CD14-positive monocyte (primary cell): ENCODE measurements at regions not wholly inside any gene's neighbourhood (a gene's known extent, or its start where the extent isn't known, plus 50 kb on each side); places are given as distances from the start of the nearest gene placed in this dataset.

ENCODE experiments used
- DNase-seq, 3 donors: peaks; one replicate each; pipeline ENCODE4 v3.0.0-alpha.2; 2011 to 2022
- H2AFZ ChIP-seq: 2 replicates; pipeline ENCODE4 v1.6.0; 2012; ENCODE audit warnings: mild to moderate bottlenecking, low read depth, low read length, inconsistent platforms; ENCODE audit not compliant: insufficient read depth, poor library complexity, severe bottlenecking
- H3K27ac ChIP-seq, 2 donors: 1 replicate in 1 of 2; 2 replicates in 1 of 2; pipeline ENCODE4 v1.5.1; 2012 to 2013; ENCODE audit warnings: low read length in 2 of 2, control low read depth in 1 of 2, inconsistent platforms in 1 of 2, low read depth in 1 of 2, mild to moderate bottlenecking in 1 of 2
- H3K27me3 ChIP-seq, 2 donors: one replicate each; pipeline versions ENCODE4 v1.6.0 to v1.6.1; 2011 to 2013; ENCODE audit warnings: low read length in 2 of 2; ENCODE audit not compliant: control insufficient read depth in 2 of 2, insufficient read depth in 2 of 2
- H3K36me3 ChIP-seq, 2 donors: replicated peaks in 1 of 2; 1 replicate in 1 of 2; 2 replicates in 1 of 2; pipeline versions ENCODE4 v1.5.1 to v1.6.1; 2012 to 2013; ENCODE audit warnings: low read length in 2 of 2, control low read depth in 1 of 2, inconsistent platforms in 1 of 2, mild to moderate bottlenecking in 1 of 2; ENCODE audit not compliant: insufficient read depth in 2 of 2, control insufficient read depth in 1 of 2
- H3K4me1 ChIP-seq, 2 donors: 1 replicate in 1 of 2; 2 replicates in 1 of 2; pipeline versions ENCODE4 v1.5.1 to v1.6.1; 2012 to 2013; ENCODE audit warnings: low read length in 2 of 2, control low read depth in 1 of 2, inconsistent platforms in 1 of 2, mild to moderate bottlenecking in 1 of 2, moderate library complexity in 1 of 2; ENCODE audit not compliant: insufficient read depth in 2 of 2, control insufficient read depth in 1 of 2
- H3K4me2 ChIP-seq: replicated peaks from 2 replicates; pipeline ENCODE3; 2012; ENCODE audit warnings: low read length, moderate library complexity, mild to moderate bottlenecking; ENCODE audit not compliant: poor library complexity, severe bottlenecking; ENCODE audit errors: extremely low read depth
- H3K4me3 ChIP-seq, 3 experiments: fragments of 200-600 bp in 1 of 3; sonication (generic) in 1 of 3; replicated peaks in 1 of 3; 1 replicate in 2 of 3; 2 replicates in 1 of 3; pipeline ENCODE4 v1.5.1; 2011 to 2013; ENCODE audit warnings: low read length in 3 of 3, mild to moderate bottlenecking in 3 of 3, control low read depth in 2 of 3, low read depth in 2 of 3, inconsistent platforms in 1 of 3, moderate library complexity in 1 of 3
- H3K79me2 ChIP-seq: 2 replicates; pipeline ENCODE4 v1.6.0; 2012; ENCODE audit warnings: mild to moderate bottlenecking, control low read depth, inconsistent platforms, low read length, moderate library complexity; ENCODE audit not compliant: insufficient read depth
- H3K9ac ChIP-seq: 2 replicates; pipeline ENCODE4 v1.6.0; 2017; ENCODE audit warnings: low read length, mild to moderate bottlenecking; ENCODE audit not compliant: insufficient read depth, poor library complexity, severe bottlenecking
- H3K9me3 ChIP-seq, 2 donors: replicated peaks in 1 of 2; 1 replicate in 1 of 2; 2 replicates in 1 of 2; pipeline versions ENCODE4 v1.5.1 to v1.6.1; 2012 to 2013; ENCODE audit warnings: low read length in 2 of 2, control low read depth in 1 of 2; ENCODE audit not compliant: control insufficient read depth in 1 of 2, insufficient read depth in 1 of 2
- H4K20me1 ChIP-seq: 2 replicates; pipeline ENCODE4 v1.6.0; 2012; ENCODE audit warnings: mild to moderate bottlenecking, low read length, control low read depth, moderate library complexity; ENCODE audit not compliant: insufficient read depth
- H3K27ac Mint-ChIP-seq, 7 donors: one replicate each; pipeline ENCODE4 v1.8.0; 2020; ENCODE audit warnings: mild to moderate bottlenecking in 7 of 7, mixed read lengths in 7 of 7, moderate library complexity in 6 of 7, inconsistent platforms in 2 of 7
- H3K27me3 Mint-ChIP-seq, 3 donors: one replicate each; pipeline ENCODE4 v1.8.0; 2021 to 2022; ENCODE audit warnings: low read depth in 3 of 3, mild to moderate bottlenecking in 3 of 3, mixed read lengths in 3 of 3, moderate library complexity in 3 of 3, inconsistent platforms in 1 of 3
- H3K36me3 Mint-ChIP-seq, 2 donors: one replicate each; pipeline ENCODE4 v1.8.0; 2020; ENCODE audit warnings: mixed read lengths in 2 of 2, inconsistent platforms in 1 of 2, mild to moderate bottlenecking in 1 of 2
- H3K4me1 Mint-ChIP-seq: one replicate; pipeline ENCODE4 v1.8.0; 2020; ENCODE audit warnings: mild to moderate bottlenecking, mixed read lengths
- H3K4me3 Mint-ChIP-seq, 2 donors: one replicate each; pipeline ENCODE4 v1.8.0; 2020; ENCODE audit warnings: mild to moderate bottlenecking in 2 of 2, mixed read lengths in 2 of 2, moderate library complexity in 1 of 2
- H3K9me3 Mint-ChIP-seq, 7 donors: one replicate each; pipeline ENCODE4 v1.8.0; 2020 to 2022; ENCODE audit warnings: mixed read lengths in 7 of 7, mild to moderate bottlenecking in 6 of 7, moderate library complexity in 6 of 7, inconsistent platforms in 2 of 7
- WGBS: methylation state at CpG from one replicate; pipeline ENCODE4 v1.1.5; 2013; ENCODE audit warnings: missing lambda C conversion rate; ENCODE audit not compliant: insufficient coverage; 5-methylcytosine and 5-hydroxymethylcytosine counted together
- intact Hi-C, 2 donors: fragments of 100-400 bp; cut with micrococcal nuclease; formaldehyde crosslinking; loops; one replicate each; pipeline versions ENCODE4 v1.15.0 to v1.15.1; 2023
- TF ChIP-seq, protein P1 (sequence below): fragments of 200-600 bp; IDR thresholded peaks from one replicate; pipeline ENCODE4 v1.8.0; 2022; ENCODE audit warnings: antibody characterized with exemption, mild to moderate bottlenecking

- Histone ChIP-seq H2AFZ (no peak overlapping the region), H3K4me2 (no peak overlapping the region), H3K27ac (no peak overlapping the region), H3K9ac (no peak overlapping the region), H3K9me3 (peaks cover 0 to 17% of the 10 kb centered on the region in 2 donors), H3K4me1 (no peaks in the 10 kb centered on the region), H3K4me3 (no peak overlapping the region), H3K79me2 (no peaks in the 10 kb centered on the region), H3K27me3 (no peaks in the 10 kb centered on the region), H3K36me3 (no peaks in the 10 kb centered on the region), H4K20me1 (no peaks in the 10 kb centered on the region)
- Mint-ChIP-seq H3K36me3 (no peaks in the 10 kb centered on the region), H3K4me3 (no peak overlapping the region), H3K4me1 (no peaks in the 10 kb centered on the region), H3K27ac (no peak overlapping the region), H3K9me3 (peaks cover 5 to 21% (median 10%) of the 10 kb centered on the region in 7 donors), H3K27me3 (peaks cover 0 to 1% (median 0%) of the 10 kb centered on the region in 3 donors)
- TF ChIP-seq, protein P1, sequence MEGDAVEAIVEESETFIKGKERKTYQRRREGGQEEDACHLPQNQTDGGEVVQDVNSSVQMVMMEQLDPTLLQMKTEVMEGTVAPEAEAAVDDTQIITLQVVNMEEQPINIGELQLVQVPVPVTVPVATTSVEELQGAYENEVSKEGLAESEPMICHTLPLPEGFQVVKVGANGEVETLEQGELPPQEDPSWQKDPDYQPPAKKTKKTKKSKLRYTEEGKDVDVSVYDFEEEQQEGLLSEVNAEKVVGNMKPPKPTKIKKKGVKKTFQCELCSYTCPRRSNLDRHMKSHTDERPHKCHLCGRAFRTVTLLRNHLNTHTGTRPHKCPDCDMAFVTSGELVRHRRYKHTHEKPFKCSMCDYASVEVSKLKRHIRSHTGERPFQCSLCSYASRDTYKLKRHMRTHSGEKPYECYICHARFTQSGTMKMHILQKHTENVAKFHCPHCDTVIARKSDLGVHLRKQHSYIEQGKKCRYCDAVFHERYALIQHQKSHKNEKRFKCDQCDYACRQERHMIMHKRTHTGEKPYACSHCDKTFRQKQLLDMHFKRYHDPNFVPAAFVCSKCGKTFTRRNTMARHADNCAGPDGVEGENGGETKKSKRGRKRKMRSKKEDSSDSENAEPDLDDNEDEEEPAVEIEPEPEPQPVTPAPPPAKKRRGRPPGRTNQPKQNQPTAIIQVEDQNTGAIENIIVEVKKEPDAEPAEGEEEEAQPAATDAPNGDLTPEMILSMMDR, result no peak
- intact Hi-C loops, result no loop called here
- WGBS, result no CpG with 5 or more reads among the region's 1 CpG
- no peak for DNase-seq
These were observed 53.4 kb upstream of the PTPRG start for GRCh38 chr3:61507946-61508345.
